ENCODE measurements at regions not wholly inside any gene's neighbourhood (a gene's known extent, or its start where the extent isn't known, plus 50 kb on each side); places are given as distances from the start of the nearest gene placed in this dataset.

DNA sequence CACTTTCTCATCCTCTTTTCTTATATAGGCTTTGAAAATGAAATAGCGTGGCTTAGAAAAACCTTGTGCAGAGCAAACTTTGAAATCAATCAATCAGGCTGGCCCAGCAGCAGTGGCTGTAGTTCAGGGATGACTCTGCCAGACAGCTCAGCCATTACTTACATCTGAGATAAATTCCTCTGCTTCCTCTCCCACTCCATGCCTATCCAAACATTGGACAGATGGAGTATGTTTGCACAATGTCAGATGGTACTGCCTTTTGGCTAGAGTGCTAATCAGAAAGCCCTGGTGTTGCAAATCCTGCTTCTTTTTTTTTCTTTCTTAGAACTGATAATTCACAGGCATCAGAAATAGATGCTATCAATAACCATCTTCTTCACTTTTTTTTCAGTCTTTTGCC is 1065.1 kb downstream of the AGBL1 start:
- TF ChIP-seq, protein P1, sequence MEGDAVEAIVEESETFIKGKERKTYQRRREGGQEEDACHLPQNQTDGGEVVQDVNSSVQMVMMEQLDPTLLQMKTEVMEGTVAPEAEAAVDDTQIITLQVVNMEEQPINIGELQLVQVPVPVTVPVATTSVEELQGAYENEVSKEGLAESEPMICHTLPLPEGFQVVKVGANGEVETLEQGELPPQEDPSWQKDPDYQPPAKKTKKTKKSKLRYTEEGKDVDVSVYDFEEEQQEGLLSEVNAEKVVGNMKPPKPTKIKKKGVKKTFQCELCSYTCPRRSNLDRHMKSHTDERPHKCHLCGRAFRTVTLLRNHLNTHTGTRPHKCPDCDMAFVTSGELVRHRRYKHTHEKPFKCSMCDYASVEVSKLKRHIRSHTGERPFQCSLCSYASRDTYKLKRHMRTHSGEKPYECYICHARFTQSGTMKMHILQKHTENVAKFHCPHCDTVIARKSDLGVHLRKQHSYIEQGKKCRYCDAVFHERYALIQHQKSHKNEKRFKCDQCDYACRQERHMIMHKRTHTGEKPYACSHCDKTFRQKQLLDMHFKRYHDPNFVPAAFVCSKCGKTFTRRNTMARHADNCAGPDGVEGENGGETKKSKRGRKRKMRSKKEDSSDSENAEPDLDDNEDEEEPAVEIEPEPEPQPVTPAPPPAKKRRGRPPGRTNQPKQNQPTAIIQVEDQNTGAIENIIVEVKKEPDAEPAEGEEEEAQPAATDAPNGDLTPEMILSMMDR (IDR thresholded peaks at IDR 0.05), result no peak
- TF ChIP-seq ZFX (IDR thresholded peaks at IDR 0.05; ENCODE audit: borderline replicate concordance), result no peak

Measured in 22Rv1 (cell line).